Cerebellar cortex (tissue), 1 donor: ENCODE measurements at regions not wholly inside any gene's neighbourhood (a gene's known extent, or its start where the extent isn't known, plus 50 kb on each side); places are given as distances from the start of the nearest gene placed in this dataset.

ENCODE experiments used
- DNase-seq: peaks from one replicate; pipeline ENCODE4 v3.0.0-alpha.2; 2015; ENCODE audit warnings: low spot score

GRCh38 chr4:121519236-121519838 lies 138.5 kb upstream of the QRFPR start:
- no peak for DNase-seq

- no peak for DNase-seq
These were observed 136.4 kb upstream of the QRFPR start for GRCh38 chr4:121517241-121517640.

DNA sequence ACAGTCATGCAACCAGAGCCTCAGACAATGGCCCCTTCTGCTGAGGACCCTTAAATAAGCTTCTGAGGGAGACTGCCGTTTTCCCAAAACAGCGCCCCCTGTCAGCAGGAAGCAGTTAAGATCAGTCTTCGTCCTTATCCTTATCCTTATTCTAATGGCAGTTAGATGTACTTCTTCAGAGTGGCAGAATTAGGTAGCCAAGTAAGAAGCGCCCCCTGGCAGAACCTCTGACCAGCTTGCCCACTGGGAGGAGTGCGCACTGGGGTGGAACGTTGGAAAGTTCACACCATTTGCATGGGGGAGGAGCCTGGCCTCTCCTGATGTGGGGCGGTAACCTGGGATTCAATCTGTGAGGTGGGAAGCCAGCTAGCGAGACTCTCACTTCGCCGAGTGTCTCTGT lies 133.6 kb upstream of the QRFPR start:
- no peak for DNase-seq

GRCh38 chr4:121510341-121510874 lies 129.6 kb upstream of the QRFPR start:
- no peak for DNase-seq

GRCh38 chr4:121485190-121485804 lies 104.5 kb upstream of the QRFPR start:
- no peak for DNase-seq

DNA sequence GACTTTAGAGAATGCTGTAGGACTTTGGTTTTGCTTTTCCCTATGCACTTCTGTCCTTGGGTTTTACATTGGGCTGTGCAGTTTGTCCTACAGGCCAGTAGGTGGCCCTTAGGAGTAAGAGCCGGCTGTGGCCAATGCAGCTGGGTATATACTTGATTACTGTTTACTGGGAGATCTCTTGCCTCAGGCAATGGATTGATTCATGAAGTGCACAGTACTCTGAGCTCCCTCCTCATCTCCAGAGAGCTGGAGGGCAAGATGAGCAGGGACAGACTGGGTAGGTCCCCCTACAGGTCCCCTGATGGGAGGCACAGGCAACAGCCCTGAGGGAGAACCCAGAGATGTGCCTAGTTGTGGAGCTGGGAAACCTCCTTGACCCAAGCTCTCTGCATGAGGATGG lies 103.8 kb upstream of the QRFPR start:
- peak; percentile 19 for DNase-seq

- DNase-seq: no peak
These were observed 99.0 kb upstream of the QRFPR start for GRCh38 chr4:121479808-121480207.

GRCh38 chr4:121477480-121477879 lies 96.7 kb upstream of the QRFPR start:
- no peak for DNase-seq

DNA sequence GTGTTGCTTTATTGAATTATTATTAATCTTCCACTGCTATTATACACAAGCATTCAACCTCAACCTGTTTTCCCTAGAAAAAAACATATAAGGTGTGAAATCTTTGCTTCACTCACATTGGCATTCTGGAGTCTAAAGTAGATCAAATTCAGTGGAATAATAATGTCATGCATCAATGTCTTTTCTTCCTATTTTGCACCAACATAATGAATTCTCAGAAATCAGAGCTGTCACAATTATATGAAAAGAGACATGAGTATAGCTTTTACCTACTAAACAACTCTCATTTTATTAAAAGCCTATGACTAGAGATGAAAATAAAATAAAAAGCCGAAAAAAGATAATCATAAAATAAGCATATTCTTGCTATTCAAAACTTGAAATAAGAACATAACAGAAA lies 96.3 kb upstream of the QRFPR start:
- no peak for DNase-seq

DNA sequence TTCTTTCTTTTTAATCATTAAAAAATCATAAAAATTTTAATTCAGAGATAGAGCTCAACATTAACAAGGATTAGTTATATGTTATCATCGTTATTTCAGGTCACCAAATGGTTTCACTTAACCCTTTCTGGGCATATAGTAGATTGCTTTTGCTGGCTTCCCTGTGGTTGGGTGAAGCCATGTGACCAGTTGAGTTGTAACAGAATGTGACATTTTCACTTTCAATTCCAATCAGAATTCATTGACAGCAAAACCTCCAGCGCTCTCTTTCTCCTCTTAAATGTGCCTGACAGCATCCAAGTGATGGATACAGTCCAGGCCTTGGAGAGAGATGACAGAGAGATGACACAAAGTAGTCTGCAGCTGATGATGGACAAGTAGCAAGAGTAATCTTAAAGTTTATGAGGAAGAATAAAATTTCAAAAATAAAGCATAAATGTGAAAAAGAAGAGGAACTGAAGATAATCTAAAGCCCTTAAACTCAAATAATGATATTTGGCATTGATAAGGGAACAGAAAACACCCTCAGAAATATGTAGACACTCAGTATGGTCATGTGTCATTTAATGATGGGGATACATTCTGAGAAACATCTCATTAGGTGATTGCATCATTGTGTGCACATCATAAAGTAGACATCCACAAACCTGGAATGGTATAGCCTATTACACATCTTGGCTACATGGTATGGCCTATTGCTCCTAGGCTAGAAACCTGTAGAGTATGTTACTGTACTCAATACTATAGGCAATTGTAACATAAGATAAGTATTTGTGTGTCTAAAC lies 92.3 kb upstream of the QRFPR start:
- DNase-seq: no peak

- no peak for DNase-seq
These were observed 84.0 kb upstream of the QRFPR start for GRCh38 chr4:121464854-121465253.

GRCh38 chr4:121462660-121463261 lies 81.9 kb upstream of the QRFPR start:
- peak; percentile 35 for DNase-seq

GRCh38 chr4:121459026-121459425 lies 78.2 kb upstream of the QRFPR start:
- DNase-seq: no peak

DNA sequence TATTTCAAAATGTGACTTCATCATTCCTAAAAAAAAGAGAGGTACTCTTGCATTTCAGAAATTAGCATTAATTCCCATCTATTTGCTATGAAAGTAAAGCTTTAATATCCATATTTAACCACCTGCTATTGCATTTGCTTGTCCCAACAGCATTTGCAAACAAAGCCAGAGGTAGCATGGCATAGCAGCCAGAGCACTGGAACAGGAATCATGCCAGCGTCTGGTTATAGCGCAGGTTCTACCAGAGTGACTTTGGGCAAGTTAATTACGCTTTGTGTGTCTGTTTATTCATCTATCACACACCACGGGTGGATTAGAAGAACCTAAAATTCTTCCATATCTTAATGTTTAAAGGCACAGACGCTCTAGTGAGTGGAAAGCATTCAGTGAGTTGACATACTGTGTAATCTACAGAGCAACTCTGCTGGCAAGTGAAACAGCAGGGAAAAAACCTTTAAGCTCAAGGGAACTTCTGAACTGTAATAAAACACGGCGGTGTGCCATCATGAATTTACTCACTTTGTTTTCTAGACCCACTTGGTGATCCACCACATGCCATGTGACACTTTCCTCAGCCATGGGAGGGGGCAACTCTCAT lies 76.6 kb upstream of the QRFPR start:
- DNase-seq: no peak

DNA sequence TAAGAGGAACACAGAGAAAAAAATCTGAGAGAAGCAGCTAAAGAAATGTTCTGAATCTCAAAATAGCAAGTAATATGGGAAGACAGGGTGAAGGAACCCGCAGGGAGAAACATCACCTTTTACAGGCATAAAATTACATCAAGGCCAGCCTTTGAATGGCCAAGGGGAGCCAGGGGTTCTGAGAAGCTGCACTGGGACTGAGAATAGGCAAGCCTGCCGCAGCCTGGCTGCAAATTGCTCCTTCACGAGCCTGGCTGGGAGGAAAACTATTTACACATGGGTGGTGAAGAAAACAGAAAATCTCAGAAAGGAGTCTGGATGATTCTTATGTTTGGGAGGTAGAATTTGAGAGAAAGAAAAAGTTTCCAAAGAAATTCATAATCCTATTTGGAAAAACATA lies 74.5 kb upstream of the QRFPR start:
- DNase-seq: no peak

DNA sequence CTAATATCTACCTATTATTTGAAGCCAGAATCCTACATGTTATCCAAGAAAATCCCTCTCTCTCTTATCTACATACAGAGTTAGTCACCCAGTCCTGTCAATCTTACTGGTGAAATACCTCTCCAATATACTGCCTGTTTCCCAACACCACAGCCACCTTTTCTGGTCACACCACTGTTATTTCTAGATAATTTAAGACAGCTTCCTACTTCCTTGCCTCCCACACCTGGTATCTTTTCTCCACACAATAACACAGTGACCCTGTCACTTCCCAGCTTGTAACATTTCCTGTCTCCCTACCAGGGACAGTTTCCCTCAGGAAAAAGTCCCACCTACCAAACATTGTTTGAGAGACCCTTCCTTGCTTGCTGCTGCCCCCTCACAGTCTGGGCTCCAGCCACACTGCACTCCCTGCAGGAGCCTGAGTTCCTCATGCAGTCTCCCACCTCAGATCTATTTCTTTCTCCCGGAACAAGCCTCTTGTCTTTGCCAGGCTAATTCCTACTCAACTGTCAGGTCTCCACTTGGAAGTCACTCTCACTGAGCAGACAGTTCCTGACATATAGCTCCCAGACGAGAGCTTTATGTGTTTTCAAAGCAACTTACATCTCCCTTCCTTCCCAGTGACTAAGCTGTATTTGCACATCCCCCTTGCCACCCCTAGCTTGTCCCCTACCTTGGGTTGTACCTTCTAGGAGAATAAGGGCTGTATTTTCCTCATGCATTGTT lies 73.6 kb upstream of the QRFPR start:
- DNase-seq: no peak

GRCh38 chr4:121451310-121451709 lies 70.5 kb upstream of the QRFPR start:
- DNase-seq: no peak

DNA sequence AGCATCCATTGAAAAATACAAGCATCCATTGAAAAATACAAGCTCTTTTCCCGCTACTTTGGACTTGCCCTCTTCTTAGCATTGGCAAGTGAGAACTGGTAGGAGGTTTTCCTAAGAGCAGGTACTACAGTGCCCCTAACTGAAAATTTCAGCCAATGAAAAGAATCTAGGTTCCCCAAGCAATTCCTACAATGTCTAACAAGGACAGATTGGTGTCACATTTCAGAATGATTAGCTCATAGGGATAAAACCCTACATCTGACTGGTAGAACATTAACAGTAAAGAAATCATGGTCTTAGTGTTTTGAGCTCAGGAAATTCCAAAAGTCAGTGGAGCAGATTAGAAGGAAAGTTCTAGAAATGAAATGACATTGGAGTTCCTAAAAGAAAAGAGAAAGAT lies 68.6 kb upstream of the QRFPR start:
- no peak for DNase-seq

- DNase-seq: no peak
These were observed 67.4 kb upstream of the QRFPR start for GRCh38 chr4:121448231-121448630.

DNA sequence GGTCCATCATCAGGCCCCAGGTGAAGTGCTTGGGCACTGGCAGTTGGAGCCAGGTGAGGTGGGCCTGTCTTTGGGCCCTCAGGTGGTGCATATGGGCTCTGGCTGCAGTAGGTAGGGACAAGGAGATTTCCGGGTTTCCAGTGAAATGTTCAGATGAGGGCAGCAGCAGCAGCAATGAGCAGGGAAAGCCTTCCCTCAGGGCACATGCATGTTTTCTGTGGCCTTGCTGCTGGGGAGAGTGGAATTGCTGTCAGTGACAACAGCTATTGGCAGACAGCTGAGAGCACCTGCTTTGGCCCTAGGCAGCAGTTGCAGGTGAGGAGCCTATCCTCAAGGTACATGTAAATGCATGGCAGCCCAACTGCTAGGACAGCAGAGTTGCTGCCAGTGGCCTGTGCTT lies 58.9 kb upstream of the QRFPR start:
- DNase-seq: no peak
